GM12892 (cell line): ENCODE measurements at regions not wholly inside any gene's neighbourhood (a gene's known extent, or its start where the extent isn't known, plus 50 kb on each side); places are given as distances from the start of the nearest gene placed in this dataset.

Source experiments
- POLR2A ChIP-seq: IDR thresholded peaks from 2 replicates; pipeline ENCODE4 v1.6.1; 2011; ENCODE audit warnings: low read depth, low read length, control low read depth
- POLR2AphosphoS5 ChIP-seq: IDR thresholded peaks from 2 replicates; pipeline ENCODE4 v1.6.1; 2011; ENCODE audit warnings: low read depth, low read length, control low read depth
- TAF1 ChIP-seq: IDR thresholded peaks from 2 replicates; pipeline ENCODE4 v1.6.1; 2011; ENCODE audit warnings: low read depth, mild to moderate bottlenecking, control low read depth, low read length, borderline replicate concordance

- no peak for TF ChIP-seq POLR2A
- no peak for TF ChIP-seq TAF1
- no peak for TF ChIP-seq POLR2AphosphoS5
These were observed 121.4 kb upstream of the TMCC3 start for GRCh38 chr12:94771741-94772140.
